GM23248 (cell line): ENCODE measurements at regions not wholly inside any gene's neighbourhood (a gene's known extent, or its start where the extent isn't known, plus 50 kb on each side); places are given as distances from the start of the nearest gene placed in this dataset.
A peak's percentile ranks its signal among the peaks of the same experiment; 100 is the strongest.

Source experiments
- DNase-seq: peaks from one replicate; pipeline ENCODE4 v3.0.0-alpha.2; 2015
- H2AFZ ChIP-seq: fragments of 200-600 bp; sonication (generic); 2 replicates; pipeline ENCODE4 v1.6.1; 2016; ENCODE audit warnings: antibody characterized with exemption
- H3F3A ChIP-seq: fragments of 200-600 bp; sonication (generic); 2 replicates; pipeline ENCODE4 v1.6.1; 2016; ENCODE audit warnings: mild to moderate bottlenecking, antibody characterized with exemption, mixed run types; ENCODE audit not compliant: insufficient read depth
- H3K27ac ChIP-seq: fragments of 200-600 bp; sonication (generic); 2 replicates; pipeline ENCODE4 v1.5.1; 2016; ENCODE audit warnings: mild to moderate bottlenecking
- H3K27me3 ChIP-seq: fragments of 200-600 bp; sonication (generic); replicated peaks from 2 replicates; pipeline ENCODE4 v1.6.1; 2016; ENCODE audit warnings: mild to moderate bottlenecking; ENCODE audit not compliant: insufficient read depth
- H3K36me3 ChIP-seq: fragments of 200-600 bp; sonication (generic); 2 replicates; pipeline ENCODE4 v1.6.1; 2016; ENCODE audit warnings: low read depth, mild to moderate bottlenecking
- H3K4me1 ChIP-seq: fragments of 200-600 bp; sonication (generic); 2 replicates; pipeline ENCODE4 v1.6.1; 2016; ENCODE audit warnings: mild to moderate bottlenecking; ENCODE audit not compliant: insufficient read depth
- H3K4me2 ChIP-seq: fragments of 200-600 bp; sonication (generic); one replicate; pipeline ENCODE4 v1.6.1; 2016; ENCODE audit warnings: mild to moderate bottlenecking; ENCODE audit not compliant: unreplicated experiment
- H3K4me3 ChIP-seq: fragments of 200-600 bp; sonication (generic); 2 replicates; pipeline ENCODE4 v1.5.1; 2016; ENCODE audit warnings: mild to moderate bottlenecking
- H3K79me2 ChIP-seq: fragments of 200-600 bp; sonication (generic); 2 replicates; pipeline ENCODE4 v1.6.1; 2016; ENCODE audit warnings: mild to moderate bottlenecking; ENCODE audit not compliant: insufficient read depth
- H3K9ac ChIP-seq: fragments of 200-600 bp; sonication (generic); 2 replicates; pipeline ENCODE4 v1.6.1; 2016; ENCODE audit warnings: mild to moderate bottlenecking
- H3K9me2 ChIP-seq: fragments of 200-600 bp; sonication (generic); 2 replicates; pipeline ENCODE4 v1.6.1; 2016; ENCODE audit warnings: mixed run types, mild to moderate bottlenecking, moderate library complexity; ENCODE audit not compliant: insufficient read depth
- H3K9me3 ChIP-seq: fragments of 200-600 bp; sonication (generic); one replicate; pipeline ENCODE4 v1.6.1; 2017; ENCODE audit warnings: low read depth
- H4K20me1 ChIP-seq: fragments of 200-600 bp; sonication (generic); 2 replicates; pipeline ENCODE4 v1.6.0; 2016; ENCODE audit not compliant: insufficient read depth
- EZH2 ChIP-seq: fragments of 200-600 bp; sonication (generic); IDR thresholded peaks from 2 replicates; pipeline ENCODE4 v1.6.1; 2018; ENCODE audit warnings: antibody characterized with exemption, mild to moderate bottlenecking; ENCODE audit not compliant: insufficient read depth, poor library complexity, severe bottlenecking
- EZH2phosphoT487 ChIP-seq: fragments of 200-600 bp; sonication (generic); IDR thresholded peaks from 2 replicates; pipeline ENCODE4 v1.6.1; 2018; ENCODE audit warnings: antibody characterized with exemption, moderate library complexity, mild to moderate bottlenecking, low read depth; ENCODE audit not compliant: insufficient read depth
- WGBS, 2 experiments: methylation state at CpG; one replicate each; pipeline ENCODE4 v1.1.6; 2015 to 2017; ENCODE audit warnings: low lambda C conversion rate in 2 of 2, low coverage in 1 of 2; ENCODE audit errors: missing lambda C conversion rate in 2 of 2; 5-methylcytosine and 5-hydroxymethylcytosine counted together
- in situ Hi-C: fragments of 300-500 bp; cut with MboI; formaldehyde crosslinking; loops from 2 replicates; pipeline ENCODE4 v1.15.0; 2020

GRCh38 chr15:36373550-36373949 lies 205.9 kb upstream of the CDIN1 start:
- WGBS, 2 experiments = 60 to 62% methylated on average over 3 of the region's 3 CpGs
- Histone ChIP-seq H3K4me2 (no peak overlapping the region), H3K9ac (no peak overlapping the region), H3K4me1 (peaks cover 36% of the 10 kb centered on the region), H3F3A (peaks cover 23% of the 10 kb centered on the region), H3K27ac (no peak overlapping the region), H3K27me3 (no peaks in the 10 kb centered on the region), H3K9me3 (no peaks in the 10 kb centered on the region), H4K20me1 (no peaks in the 10 kb centered on the region), H3K4me3 (no peak overlapping the region), H3K36me3 (no peaks in the 10 kb centered on the region), H3K79me2 (no peaks in the 10 kb centered on the region), H3K9me2 (no peaks in the 10 kb centered on the region; the same call in 1 of the 2 replicates), H2AFZ (no peak overlapping the region)
- TF ChIP-seq EZH2 = no peak
- TF ChIP-seq EZH2phosphoT487 = no peak
- DNase-seq = no peak
- in situ Hi-C loops = no loop called here

GRCh38 chr15:36389107-36389506 lies 190.3 kb upstream of the CDIN1 start:
- Histone ChIP-seq H3K27ac (no peak overlapping the region), H3K9ac (no peak overlapping the region), H3K9me3 (no peaks in the 10 kb centered on the region), H3K79me2 (no peaks in the 10 kb centered on the region), H4K20me1 (no peaks in the 10 kb centered on the region), H3K4me1 (no peaks in the 10 kb centered on the region), H3K4me2 (no peak overlapping the region), H2AFZ (no peak overlapping the region; the same call in 1 of the 2 replicates), H3K9me2 (no peaks in the 10 kb centered on the region), H3K27me3 (no peaks in the 10 kb centered on the region), H3K36me3 (no peaks in the 10 kb centered on the region), H3K4me3 (no peak overlapping the region), H3F3A (no peaks in the 10 kb centered on the region)
- DNase-seq = no peak
- TF ChIP-seq EZH2 = no peak
- no peak for TF ChIP-seq EZH2phosphoT487
- in situ Hi-C loops = no loop called here

DNA sequence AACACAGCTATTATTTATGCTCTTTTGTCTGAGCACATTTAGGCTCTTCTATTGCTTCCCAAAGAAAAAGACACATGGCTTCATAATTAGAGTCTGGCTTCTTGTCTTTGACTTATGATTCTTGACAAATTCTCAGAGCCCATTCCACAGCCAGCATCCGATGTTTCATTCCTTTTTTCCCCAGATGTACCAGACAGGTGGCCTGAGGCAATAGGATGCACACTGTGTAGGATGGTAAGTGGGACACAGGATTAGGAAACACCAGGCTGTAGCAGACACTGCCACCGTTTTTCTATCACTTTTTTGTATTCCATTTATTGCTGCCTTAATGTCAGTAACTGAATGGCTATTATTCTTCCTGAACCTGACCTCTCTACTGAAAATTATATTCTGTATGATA lies 188.9 kb upstream of the CDIN1 start:
- WGBS, 2 experiments = 70 to 79% methylated on average over 2 of the region's 2 CpGs
- no peak for DNase-seq
- Histone ChIP-seq H3K4me3 (no peak overlapping the region), H4K20me1 (no peaks in the 10 kb centered on the region), H3K9me3 (no peaks in the 10 kb centered on the region), H3K4me1 (no peaks in the 10 kb centered on the region), H3K4me2 (no peak overlapping the region), H2AFZ (0 out of 2 replicates have a peak overlapping the region, but pooled peaks have one; percentile 6), H3K27me3 (no peaks in the 10 kb centered on the region), H3K27ac (no peak overlapping the region), H3F3A (no peaks in the 10 kb centered on the region), H3K36me3 (no peaks in the 10 kb centered on the region), H3K9me2 (no peaks in the 10 kb centered on the region), H3K9ac (no peak overlapping the region), H3K79me2 (no peaks in the 10 kb centered on the region)
- in situ Hi-C loops = no loop called here
- TF ChIP-seq EZH2 (no peak), EZH2phosphoT487 (no peak)

GRCh38 chr15:36392676-36393266 lies 186.7 kb upstream of the CDIN1 start:
- no peaks in the 10 kb centered on the region for H3K79me2 ChIP-seq
- H3K36me3 ChIP-seq = no peaks in the 10 kb centered on the region
- no peak overlapping the region for H3K9ac ChIP-seq
- no peaks in the 10 kb centered on the region for H3K9me2 ChIP-seq
- TF ChIP-seq EZH2 (no peak), EZH2phosphoT487 (no peak)
- in situ Hi-C loops = no loop called here
- no peak overlapping the region for H3K27ac ChIP-seq
- no peak overlapping the region for H2AFZ ChIP-seq
- WGBS, 2 experiments = 79 to 86% methylated on average over 4 of the region's 4 CpGs
- H3K27me3 ChIP-seq = no peaks in the 10 kb centered on the region
- DNase-seq = no peak
- no peak overlapping the region for H3K4me2 ChIP-seq
- H3K9me3 ChIP-seq = no peaks in the 10 kb centered on the region
- H3F3A ChIP-seq = no peaks in the 10 kb centered on the region
- no peaks in the 10 kb centered on the region for H4K20me1 ChIP-seq
- H3K4me1 ChIP-seq = no peaks in the 10 kb centered on the region
- no peak overlapping the region for H3K4me3 ChIP-seq

- Histone ChIP-seq H3K9ac (no peak overlapping the region), H3K36me3 (no peaks in the 10 kb centered on the region), H3K27me3 (no peaks in the 10 kb centered on the region), H3F3A (no peaks in the 10 kb centered on the region), H4K20me1 (no peaks in the 10 kb centered on the region), H3K4me2 (no peak overlapping the region), H3K27ac (no peak overlapping the region), H2AFZ (no peak overlapping the region), H3K9me3 (no peaks in the 10 kb centered on the region), H3K4me1 (no peaks in the 10 kb centered on the region), H3K9me2 (no peaks in the 10 kb centered on the region), H3K4me3 (no peak overlapping the region), H3K79me2 (no peaks in the 10 kb centered on the region)
- TF ChIP-seq EZH2 = no peak
- TF ChIP-seq EZH2phosphoT487 = no peak
- 86 to 90% methylated on average over 3 of the region's 3 CpGs for WGBS, 2 experiments
- DNase-seq = no peak
- in situ Hi-C loops = no loop called here
These were observed 181.2 kb upstream of the CDIN1 start for GRCh38 chr15:36398212-36398611.
